H9 (cell line): ENCODE measurements at regions not wholly inside any gene's neighbourhood (a gene's known extent, or its start where the extent isn't known, plus 50 kb on each side); places are given as distances from the start of the nearest gene placed in this dataset.

Experiments
- DNase-seq: peaks from one replicate; pipeline ENCODE4 v3.0.0-alpha.2; 2017
- H2AFZ ChIP-seq: one replicate; pipeline ENCODE4 v1.6.1; 2013; ENCODE audit warnings: mild to moderate bottlenecking, low read length, control low read depth, moderate library complexity
- H2AK5ac ChIP-seq: 2 replicates; pipeline ENCODE4 v1.6.1; 2013; ENCODE audit warnings: low read length, control low read depth, mixed read lengths; ENCODE audit not compliant: insufficient read length
- H2BK120ac ChIP-seq: one replicate; pipeline ENCODE4 v1.6.1; 2013; ENCODE audit warnings: low read depth, mild to moderate bottlenecking, low read length, control low read depth, inconsistent platforms; ENCODE audit not compliant: poor library complexity, severe bottlenecking
- H2BK12ac ChIP-seq: 2 replicates; pipeline ENCODE4 v1.6.1; 2013; ENCODE audit warnings: low read length, control low read depth, mixed read lengths, low read depth; ENCODE audit not compliant: insufficient read length
- H2BK15ac ChIP-seq: 2 replicates; pipeline ENCODE4 v1.6.1; 2013; ENCODE audit warnings: low read depth, low read length, control low read depth
- H2BK20ac ChIP-seq: one replicate; pipeline ENCODE4 v1.6.1; 2013; ENCODE audit warnings: low read depth, mild to moderate bottlenecking, low read length, control low read depth, inconsistent platforms; ENCODE audit not compliant: poor library complexity, severe bottlenecking
- H2BK5ac ChIP-seq: 2 replicates; pipeline ENCODE4 v1.6.1; 2013; ENCODE audit warnings: low read length, control low read depth, mixed read lengths; ENCODE audit not compliant: insufficient read length
- H3K14ac ChIP-seq: 2 replicates; pipeline ENCODE4 v1.6.1; 2013; ENCODE audit warnings: low read length, control low read depth; ENCODE audit not compliant: insufficient read depth
- H3K18ac ChIP-seq: 2 replicates; pipeline ENCODE4 v1.6.1; 2013; ENCODE audit warnings: low read depth, mild to moderate bottlenecking, mixed read lengths, low read length, control low read depth; ENCODE audit not compliant: insufficient read length
- H3K23ac ChIP-seq: 2 replicates; pipeline ENCODE4 v1.6.1; 2013; ENCODE audit warnings: low read length, control low read depth, mixed read lengths, low read depth; ENCODE audit not compliant: insufficient read length
- H3K23me2 ChIP-seq: 2 replicates; pipeline ENCODE4 v1.6.1; 2013; ENCODE audit warnings: low read depth, mild to moderate bottlenecking, mixed read lengths, low read length, control low read depth; ENCODE audit not compliant: insufficient read length, poor library complexity, severe bottlenecking
- H3K27ac ChIP-seq: 2 replicates; pipeline ENCODE4 v1.5.1; 2013; ENCODE audit warnings: low read length, control low read depth, mixed read lengths, low read depth; ENCODE audit not compliant: insufficient read length
- H3K27me3 ChIP-seq: 2 replicates; pipeline ENCODE4 v1.6.1; 2013; ENCODE audit warnings: low read length, control low read depth, inconsistent platforms; ENCODE audit not compliant: insufficient read depth
- H3K4ac ChIP-seq: 2 replicates; pipeline ENCODE4 v1.6.1; 2013; ENCODE audit warnings: low read depth, mild to moderate bottlenecking, control low read depth, inconsistent platforms, low read length, moderate library complexity
- H3K4me1 ChIP-seq: 2 replicates; pipeline ENCODE4 v1.6.1; 2013; ENCODE audit warnings: low read length, control low read depth, inconsistent platforms; ENCODE audit not compliant: insufficient read depth
- H3K4me2 ChIP-seq: 2 replicates; pipeline ENCODE4 v1.6.1; 2013; ENCODE audit warnings: low read length, control low read depth, mixed read lengths; ENCODE audit not compliant: insufficient read length, insufficient read depth
- H3K56ac ChIP-seq: 2 replicates; pipeline ENCODE4 v1.6.1; 2013; ENCODE audit warnings: low read depth, mild to moderate bottlenecking, mixed read lengths, low read length, control low read depth; ENCODE audit not compliant: insufficient read length
- H3K79me1 ChIP-seq: 2 replicates; pipeline ENCODE4 v1.6.1; 2013; ENCODE audit warnings: low read depth, mild to moderate bottlenecking, moderate library complexity, low read length, control low read depth, inconsistent platforms; ENCODE audit not compliant: insufficient read depth, poor library complexity, severe bottlenecking
- H3K79me2 ChIP-seq: 2 replicates; pipeline ENCODE4 v1.6.1; 2013; ENCODE audit warnings: low read length, control low read depth, inconsistent platforms; ENCODE audit not compliant: insufficient read depth
- H3K9ac ChIP-seq: 2 replicates; pipeline ENCODE4 v1.6.1; 2013; ENCODE audit warnings: low read length, control low read depth, mixed read lengths; ENCODE audit not compliant: insufficient read length; ENCODE audit errors: extremely low read depth
- H3K9me3 ChIP-seq: one replicate; pipeline ENCODE4 v1.6.1; 2013; ENCODE audit warnings: low read depth, low read length, inconsistent platforms; ENCODE audit not compliant: control insufficient read depth
- H3T11ph ChIP-seq: one replicate; pipeline ENCODE4 v1.6.1; 2013; ENCODE audit warnings: mild to moderate bottlenecking, low read length, control low read depth, inconsistent platforms
- H4K20me1 ChIP-seq: one replicate; pipeline ENCODE4 v1.6.1; 2013; ENCODE audit not compliant: control insufficient read depth, insufficient read length, insufficient read depth
- H4K5ac ChIP-seq: 2 replicates; pipeline ENCODE4 v1.6.1; 2013; ENCODE audit warnings: low read depth, mild to moderate bottlenecking, mixed read lengths, low read length, control low read depth; ENCODE audit not compliant: insufficient read length
- H4K8ac ChIP-seq: replicated peaks from 2 replicates; pipeline ENCODE4 v1.6.1; 2013; ENCODE audit warnings: low read length, control low read depth, mixed read lengths, low read depth; ENCODE audit not compliant: insufficient read length
- H4K91ac ChIP-seq: 2 replicates; pipeline ENCODE4 v1.6.1; 2013; ENCODE audit warnings: low read depth, mild to moderate bottlenecking, moderate library complexity, mixed read lengths, low read length, control low read depth; ENCODE audit not compliant: insufficient read length
- H3K27ac Mint-ChIP-seq, 3 experiments: 2 replicates in 2 of 3; 3 replicates in 1 of 3; pipeline ENCODE4 v1.8.0; 2020 to 2021; ENCODE audit warnings: mixed read lengths in 3 of 3, mild to moderate bottlenecking in 1 of 3, moderate library complexity in 1 of 3
- H3K27me3 Mint-ChIP-seq: 2 replicates; pipeline ENCODE4 v1.8.0; 2021; ENCODE audit warnings: low read depth, mild to moderate bottlenecking, moderate library complexity, mixed read lengths
- H3K36me3 Mint-ChIP-seq, 3 experiments: 2 replicates in 2 of 3; 3 replicates in 1 of 3; pipeline ENCODE4 v1.8.0; 2020 to 2021; ENCODE audit warnings: low read depth in 3 of 3, mixed read lengths in 3 of 3; ENCODE audit not compliant: insufficient read depth in 1 of 3
- H3K4me1 Mint-ChIP-seq, 2 experiments: 2 replicates each; pipeline ENCODE4 v1.8.0; 2020; ENCODE audit warnings: mixed read lengths in 2 of 2
- H3K4me3 Mint-ChIP-seq, 2 experiments: 2 replicates in 1 of 2; 3 replicates in 1 of 2; pipeline ENCODE4 v1.8.0; 2020 to 2021; ENCODE audit warnings: mild to moderate bottlenecking in 2 of 2, mixed read lengths in 2 of 2, moderate library complexity in 1 of 2
- H3K9me3 Mint-ChIP-seq, 2 experiments: 2 replicates in 1 of 2; 3 replicates in 1 of 2; pipeline ENCODE4 v1.8.0; 2020; ENCODE audit warnings: mild to moderate bottlenecking in 2 of 2, mixed read lengths in 2 of 2, moderate library complexity in 1 of 2
- CTCF ChIP-seq: fragments of 200-600 bp; sonication (generic); conservative IDR thresholded peaks from 3 replicates; pipeline ENCODE4 v1.8.0; 2021; ENCODE audit warnings: antibody characterized with exemption, mild to moderate bottlenecking
- WGBS: extraction: QIAGEN DNeasy Blood & Tissue Kit; methylation state at CpG from one replicate; pipeline ENCODE4 v1.1.7; 2013; ENCODE audit warnings: missing lambda C conversion rate, low lambda C conversion rate, mixed read lengths; ENCODE audit not compliant: insufficient read length; ENCODE audit errors: extremely low coverage; 5-methylcytosine and 5-hydroxymethylcytosine counted together

DNA sequence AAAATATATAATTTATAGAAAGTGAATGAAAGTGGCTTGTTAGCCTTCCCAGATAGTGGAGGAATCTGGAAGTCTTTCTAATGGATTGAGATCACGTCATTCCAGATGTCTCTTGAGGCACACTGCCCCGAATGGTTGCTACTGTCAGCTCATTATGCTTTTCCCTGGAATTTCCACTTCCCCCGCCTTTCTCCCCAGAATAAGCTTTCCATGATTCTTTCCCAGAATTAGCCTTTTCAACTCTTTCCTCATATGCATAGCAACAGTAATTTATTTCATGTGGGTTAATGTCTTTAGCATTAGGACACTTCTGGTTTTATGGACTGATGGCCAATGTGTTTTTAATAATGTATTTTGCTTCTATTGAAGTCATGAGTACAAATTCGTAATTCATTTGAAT, 81.5 kb downstream of the PALM2AKAP2 start:
- Mint-ChIP-seq H3K27ac (no peak overlapping the region), H3K36me3 (no peaks in the 10 kb centered on the region), H3K4me3 (no peak overlapping the region), H3K9me3 (no peaks in the 10 kb centered on the region), H3K4me1 (peaks cover 7% of the 10 kb centered on the region in 2 experiments), H3K27me3 (no peaks in the 10 kb centered on the region)
- H2BK5ac ChIP-seq: no peak overlapping the region
- no peak overlapping the region for H3T11ph ChIP-seq
- H4K20me1 ChIP-seq: no peaks in the 10 kb centered on the region
- no peak overlapping the region for H3K4me2 ChIP-seq
- H4K8ac ChIP-seq: no peak overlapping the region
- H3K79me1 ChIP-seq: no peaks in the 10 kb centered on the region
- H4K5ac ChIP-seq: no peak overlapping the region
- H3K4ac ChIP-seq: no peak overlapping the region
- DNase-seq: no peak
- H3K56ac ChIP-seq: no peak overlapping the region
- H2BK12ac ChIP-seq: no peak overlapping the region
- no peak overlapping the region for H2BK20ac ChIP-seq
- no peaks in the 10 kb centered on the region for H3K4me1 ChIP-seq
- no CpG with 5 or more reads among the region's 4 CpGs for WGBS
- no peaks in the 10 kb centered on the region for H3K9me3 ChIP-seq
- no peak overlapping the region for H2AK5ac ChIP-seq
- H4K91ac ChIP-seq: no peak overlapping the region
- H3K27ac ChIP-seq: no peak overlapping the region
- H3K23me2 ChIP-seq: no peaks in the 10 kb centered on the region
- no peak overlapping the region for H3K9ac ChIP-seq
- H3K18ac ChIP-seq: no peak overlapping the region
- no peak for TF ChIP-seq CTCF
- no peak overlapping the region for H2AFZ ChIP-seq
- H2BK15ac ChIP-seq: no peak overlapping the region
- H3K23ac ChIP-seq: no peak overlapping the region
- no peaks in the 10 kb centered on the region for H3K27me3 ChIP-seq
- H3K14ac ChIP-seq: no peak overlapping the region
- H2BK120ac ChIP-seq: no peak overlapping the region
- 0 out of 2 replicates have a peak, but pooled peaks cover 3% of the 10 kb centered on the region for H3K79me2 ChIP-seq
